Calu3 (cell line): ENCODE measurements at regions not wholly inside any gene's neighbourhood (a gene's known extent, or its start where the extent isn't known, plus 50 kb on each side); places are given as distances from the start of the nearest gene placed in this dataset.

ENCODE experiments used
- BruUV-seq: library from RNA; stranded (reverse); fragments of 400-500 nt; replicated peaks from 2 replicates; lab custom pipeline; 2021; lab: Mats Ljungman, UMichigan
- CTCF ChIA-PET: fragments of 300-600 bp; sonication (Branson Sonifier 250); formaldehyde crosslinking; loops from one replicate; lab custom pipeline; 2022; ENCODE audit warnings: antibody characterized with exemption; lab: Charles Lee
- DNase-seq: peaks from one replicate; pipeline ENCODE4 v3.0.0; 2022
- H3K27ac Mint-ChIP-seq: one replicate; pipeline ENCODE4 v1.8.0; 2022; ENCODE audit warnings: mixed read lengths; ENCODE audit not compliant: unreplicated experiment
- H3K27me3 Mint-ChIP-seq: one replicate; pipeline ENCODE4 v1.8.0; 2022; ENCODE audit warnings: mixed read lengths; ENCODE audit not compliant: unreplicated experiment
- H3K36me3 Mint-ChIP-seq: one replicate; pipeline ENCODE4 v1.8.0; 2022; ENCODE audit warnings: mild to moderate bottlenecking, moderate library complexity, mixed read lengths; ENCODE audit not compliant: insufficient read depth, unreplicated experiment
- H3K4me1 Mint-ChIP-seq: one replicate; pipeline ENCODE4 v1.8.0; 2022; ENCODE audit warnings: mild to moderate bottlenecking, low read depth, mixed read lengths; ENCODE audit not compliant: unreplicated experiment
- H3K4me3 Mint-ChIP-seq: one replicate; pipeline ENCODE4 v1.8.0; 2022; ENCODE audit warnings: mild to moderate bottlenecking, low read depth, moderate library complexity, mixed read lengths; ENCODE audit not compliant: unreplicated experiment
- H3K9me3 Mint-ChIP-seq: one replicate; pipeline ENCODE4 v1.8.0; 2022; ENCODE audit warnings: low read depth, mixed read lengths; ENCODE audit not compliant: unreplicated experiment
- intact Hi-C: fragments of 100-400 bp; cut with micrococcal nuclease; formaldehyde crosslinking; loops from one replicate; pipeline ENCODE4 v1.10.0; 2022; ENCODE audit not compliant: unreplicated experiment
- TF ChIP-seq, protein P1 (sequence below): fragments of 200-600 bp; IDR thresholded peaks from one replicate; pipeline ENCODE4 v1.8.0; 2022; ENCODE audit warnings: antibody characterized with exemption; ENCODE audit not compliant: unreplicated experiment

DNA sequence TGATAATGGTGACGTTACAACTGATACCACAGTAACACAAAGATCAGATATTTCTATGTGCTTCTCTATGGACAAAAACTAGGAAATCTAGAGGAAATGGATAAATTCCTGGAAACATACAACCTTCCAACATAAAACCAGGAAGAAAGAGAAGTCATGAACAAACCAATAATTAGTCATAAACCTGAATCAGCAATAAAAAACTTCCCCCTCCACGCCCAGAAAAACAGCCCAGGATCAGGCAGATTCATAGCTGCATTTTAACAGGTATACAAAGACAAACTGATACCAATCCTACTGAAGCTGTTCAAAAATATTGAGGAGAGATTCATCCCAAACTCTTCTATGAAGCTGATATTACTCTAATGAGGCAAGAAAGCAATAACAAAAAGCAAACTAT is 1535.2 kb upstream of the LRRTM1 start:
- intact Hi-C loops = no loop called here
- Mint-ChIP-seq H3K4me1 (no peaks in the 10 kb centered on the region), H3K27me3 (no peaks in the 10 kb centered on the region), H3K9me3 (peaks cover 7% of the 10 kb centered on the region), H3K4me3 (no peak overlapping the region), H3K36me3 (no peaks in the 10 kb centered on the region), H3K27ac (no peak overlapping the region)
- CTCF ChIA-PET = no interaction called here
- BruUV-seq = no TSS peak
- DNase-seq = no peak
- TF ChIP-seq, protein P1, sequence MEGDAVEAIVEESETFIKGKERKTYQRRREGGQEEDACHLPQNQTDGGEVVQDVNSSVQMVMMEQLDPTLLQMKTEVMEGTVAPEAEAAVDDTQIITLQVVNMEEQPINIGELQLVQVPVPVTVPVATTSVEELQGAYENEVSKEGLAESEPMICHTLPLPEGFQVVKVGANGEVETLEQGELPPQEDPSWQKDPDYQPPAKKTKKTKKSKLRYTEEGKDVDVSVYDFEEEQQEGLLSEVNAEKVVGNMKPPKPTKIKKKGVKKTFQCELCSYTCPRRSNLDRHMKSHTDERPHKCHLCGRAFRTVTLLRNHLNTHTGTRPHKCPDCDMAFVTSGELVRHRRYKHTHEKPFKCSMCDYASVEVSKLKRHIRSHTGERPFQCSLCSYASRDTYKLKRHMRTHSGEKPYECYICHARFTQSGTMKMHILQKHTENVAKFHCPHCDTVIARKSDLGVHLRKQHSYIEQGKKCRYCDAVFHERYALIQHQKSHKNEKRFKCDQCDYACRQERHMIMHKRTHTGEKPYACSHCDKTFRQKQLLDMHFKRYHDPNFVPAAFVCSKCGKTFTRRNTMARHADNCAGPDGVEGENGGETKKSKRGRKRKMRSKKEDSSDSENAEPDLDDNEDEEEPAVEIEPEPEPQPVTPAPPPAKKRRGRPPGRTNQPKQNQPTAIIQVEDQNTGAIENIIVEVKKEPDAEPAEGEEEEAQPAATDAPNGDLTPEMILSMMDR = no peak

DNA sequence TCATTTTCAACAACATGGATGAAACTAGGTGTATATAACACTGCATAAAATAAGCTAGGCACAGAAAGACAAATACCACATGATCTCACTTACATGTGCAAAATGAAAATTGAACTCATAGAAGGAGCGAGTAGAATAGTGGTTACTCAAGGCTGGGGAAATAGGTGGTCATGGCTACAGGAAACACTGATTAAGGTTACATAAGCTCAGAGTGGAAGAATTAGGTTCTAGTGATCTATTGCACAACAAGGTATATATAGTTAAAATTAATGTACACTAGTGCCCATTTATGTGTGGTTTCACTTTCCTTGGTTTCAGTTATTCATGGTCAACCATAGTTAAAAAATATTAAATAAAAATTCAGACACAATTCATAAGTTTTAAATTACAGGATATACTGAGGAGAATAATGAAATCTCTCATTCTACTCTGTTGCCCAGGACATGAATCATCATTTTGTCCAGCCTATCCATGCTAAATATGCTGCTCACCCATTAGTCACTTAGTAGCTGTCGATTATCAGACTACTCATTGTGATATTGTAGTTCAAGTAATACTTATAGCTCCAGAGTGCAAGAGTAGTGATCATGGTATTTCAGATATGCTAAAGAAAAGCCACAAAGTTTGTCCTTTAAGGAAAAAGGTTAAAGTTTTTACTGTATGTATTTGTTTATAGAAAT is 1530.9 kb upstream of the LRRTM1 start:
- H3K27ac Mint-ChIP-seq = no peak overlapping the region
- no peaks in the 10 kb centered on the region for H3K36me3 Mint-ChIP-seq
- BruUV-seq = no TSS peak
- H3K27me3 Mint-ChIP-seq = no peaks in the 10 kb centered on the region
- H3K9me3 Mint-ChIP-seq = no peaks in the 10 kb centered on the region
- TF ChIP-seq, protein P1 = no peak
- CTCF ChIA-PET = interaction anchor here (0.6 kb wide), 1 partner anchor 902 kb away, joined by 7 read pairs; no protein-coding TSS in a partner anchor
- H3K4me3 Mint-ChIP-seq = no peak overlapping the region
- no peaks in the 10 kb centered on the region for H3K4me1 Mint-ChIP-seq
- no peak for DNase-seq
- intact Hi-C loops = no loop called here

DNA sequence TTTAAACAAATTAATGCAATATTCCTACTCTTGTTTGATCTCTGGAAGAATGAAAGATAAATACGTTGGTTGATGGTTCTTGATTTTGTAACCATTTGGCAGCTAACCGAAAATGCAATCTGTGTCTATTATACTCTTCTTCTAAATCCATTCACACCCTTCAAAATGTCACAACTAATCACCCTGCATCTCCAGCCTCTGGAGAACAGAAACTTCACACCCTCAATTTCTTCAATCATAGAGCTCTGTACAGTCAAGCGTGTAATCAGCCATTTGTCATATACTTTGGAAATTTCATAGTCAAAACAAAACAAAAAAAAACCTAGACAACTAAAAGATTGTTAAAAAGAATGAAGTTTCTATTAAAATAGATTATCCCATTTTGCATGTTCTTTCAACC is 1482.3 kb upstream of the LRRTM1 start:
- peaks cover 13% of the 10 kb centered on the region for H3K9me3 Mint-ChIP-seq
- H3K27ac Mint-ChIP-seq = no peak overlapping the region
- no peaks in the 10 kb centered on the region for H3K4me1 Mint-ChIP-seq
- TF ChIP-seq, protein P1 = no peak
- CTCF ChIA-PET = no interaction called here
- no peaks in the 10 kb centered on the region for H3K36me3 Mint-ChIP-seq
- H3K27me3 Mint-ChIP-seq = no peaks in the 10 kb centered on the region
- no peak for DNase-seq
- no peak overlapping the region for H3K4me3 Mint-ChIP-seq
- intact Hi-C loops = no loop called here
- no TSS peak for BruUV-seq

DNA sequence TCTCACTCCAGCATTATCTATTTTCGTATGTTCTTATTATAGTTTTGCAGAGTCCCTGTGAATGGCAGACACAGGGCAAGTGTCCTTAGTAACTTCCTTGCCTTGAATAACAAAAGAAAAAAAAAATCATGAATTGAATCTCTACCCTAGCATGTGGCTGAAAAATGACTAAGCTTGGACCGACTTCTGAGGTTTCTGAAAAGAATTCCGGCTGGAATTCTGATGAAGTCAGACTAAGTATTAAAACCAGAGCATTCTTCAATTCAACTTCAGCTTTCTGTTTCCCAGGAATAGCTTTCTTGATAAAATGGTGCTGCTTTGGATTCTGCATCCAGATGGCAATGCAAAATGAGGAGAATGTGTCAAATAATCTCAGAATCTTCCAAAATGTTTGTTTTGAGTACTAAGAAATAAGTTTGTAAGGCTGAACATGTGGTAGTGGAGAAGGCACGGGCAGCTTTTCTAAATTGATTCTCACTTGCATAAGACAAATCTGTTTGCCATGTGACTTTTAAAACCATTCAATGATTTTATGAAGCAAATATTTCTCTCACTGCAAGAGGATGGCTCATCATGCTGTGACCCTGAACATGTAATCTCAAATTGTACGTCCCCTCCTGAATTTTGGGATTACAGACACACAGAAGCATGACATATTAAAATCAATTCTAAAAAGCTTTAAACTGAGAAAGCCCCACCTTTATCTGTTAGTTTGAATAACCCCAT is 1462.8 kb upstream of the LRRTM1 start:
- no peak for DNase-seq
- H3K36me3 Mint-ChIP-seq = no peaks in the 10 kb centered on the region
- peaks cover 7% of the 10 kb centered on the region for H3K9me3 Mint-ChIP-seq
- H3K27ac Mint-ChIP-seq = no peak overlapping the region
- H3K4me1 Mint-ChIP-seq = no peaks in the 10 kb centered on the region
- TF ChIP-seq, protein P1 = no peak
- no peaks in the 10 kb centered on the region for H3K27me3 Mint-ChIP-seq
- no peak overlapping the region for H3K4me3 Mint-ChIP-seq
- intact Hi-C loops = no loop called here
- CTCF ChIA-PET = no interaction called here
- no TSS peak for BruUV-seq
